ENCODE measurements at regions not wholly inside any gene's neighbourhood (a gene's known extent, or its start where the extent isn't known, plus 50 kb on each side); places are given as distances from the start of the nearest gene placed in this dataset.

DNA sequence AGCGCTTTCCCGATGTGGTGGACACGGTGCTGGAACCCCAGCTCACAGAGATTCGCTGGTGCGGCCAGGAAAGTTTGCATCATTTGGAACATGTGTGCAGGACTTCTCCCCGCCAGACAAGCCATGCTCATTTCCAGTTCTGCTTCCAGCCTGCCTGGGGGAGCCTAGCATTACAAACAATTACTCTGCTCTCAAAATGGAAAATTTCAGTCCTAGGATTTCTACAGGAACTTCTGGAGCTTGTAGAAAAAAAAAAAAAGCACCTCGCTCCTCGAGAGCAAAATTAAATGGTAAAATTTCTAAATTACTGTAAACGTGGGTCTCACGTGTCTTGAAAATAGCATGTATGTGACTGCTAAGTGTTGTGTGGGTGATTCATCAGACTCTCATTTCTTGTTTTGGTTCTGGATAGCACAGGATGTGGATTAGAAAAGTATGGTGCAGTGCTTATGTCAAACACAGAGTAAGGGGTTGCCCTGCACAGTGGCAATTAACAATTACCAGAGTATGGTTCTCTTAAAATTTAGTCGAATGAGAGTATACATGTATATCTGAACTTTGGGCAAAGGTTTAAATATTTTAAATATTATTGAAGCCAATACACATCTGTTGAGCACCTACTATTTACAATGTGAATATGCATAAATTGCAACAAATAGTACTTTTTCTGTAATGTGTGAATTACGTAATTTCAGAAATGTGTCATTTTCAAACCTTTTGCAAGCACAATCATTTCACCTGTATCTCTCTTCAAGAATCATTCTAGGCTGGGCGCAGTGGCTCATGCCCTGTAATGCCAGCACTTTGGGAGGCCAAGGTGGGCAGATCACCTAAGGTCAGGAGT, 61.8 kb upstream of the PTGFRN start:
- TF ChIP-seq, protein P1, sequence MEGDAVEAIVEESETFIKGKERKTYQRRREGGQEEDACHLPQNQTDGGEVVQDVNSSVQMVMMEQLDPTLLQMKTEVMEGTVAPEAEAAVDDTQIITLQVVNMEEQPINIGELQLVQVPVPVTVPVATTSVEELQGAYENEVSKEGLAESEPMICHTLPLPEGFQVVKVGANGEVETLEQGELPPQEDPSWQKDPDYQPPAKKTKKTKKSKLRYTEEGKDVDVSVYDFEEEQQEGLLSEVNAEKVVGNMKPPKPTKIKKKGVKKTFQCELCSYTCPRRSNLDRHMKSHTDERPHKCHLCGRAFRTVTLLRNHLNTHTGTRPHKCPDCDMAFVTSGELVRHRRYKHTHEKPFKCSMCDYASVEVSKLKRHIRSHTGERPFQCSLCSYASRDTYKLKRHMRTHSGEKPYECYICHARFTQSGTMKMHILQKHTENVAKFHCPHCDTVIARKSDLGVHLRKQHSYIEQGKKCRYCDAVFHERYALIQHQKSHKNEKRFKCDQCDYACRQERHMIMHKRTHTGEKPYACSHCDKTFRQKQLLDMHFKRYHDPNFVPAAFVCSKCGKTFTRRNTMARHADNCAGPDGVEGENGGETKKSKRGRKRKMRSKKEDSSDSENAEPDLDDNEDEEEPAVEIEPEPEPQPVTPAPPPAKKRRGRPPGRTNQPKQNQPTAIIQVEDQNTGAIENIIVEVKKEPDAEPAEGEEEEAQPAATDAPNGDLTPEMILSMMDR (IDR thresholded peaks at IDR 0.05; ENCODE audit: insufficient read depth, low read depth, low read length): no peak
- no peak for TF ChIP-seq EZH2 (IDR thresholded peaks at IDR 0.05; ENCODE audit: insufficient read depth, low read length)

Data from astrocyte (in vitro differentiated cells and primary cell).